NCI-H2081 treated with DMSO at 0.1 percent for 48 hours (cell line): ENCODE measurements at regions not wholly inside any gene's neighbourhood (a gene's known extent, or its start where the extent isn't known, plus 50 kb on each side); places are given as distances from the start of the nearest gene placed in this dataset.

ENCODE experiments used
- DNase-seq: peaks from one replicate; lab custom pipeline; 2025; lab: John Stamatoyannopoulos, UW

DNA sequence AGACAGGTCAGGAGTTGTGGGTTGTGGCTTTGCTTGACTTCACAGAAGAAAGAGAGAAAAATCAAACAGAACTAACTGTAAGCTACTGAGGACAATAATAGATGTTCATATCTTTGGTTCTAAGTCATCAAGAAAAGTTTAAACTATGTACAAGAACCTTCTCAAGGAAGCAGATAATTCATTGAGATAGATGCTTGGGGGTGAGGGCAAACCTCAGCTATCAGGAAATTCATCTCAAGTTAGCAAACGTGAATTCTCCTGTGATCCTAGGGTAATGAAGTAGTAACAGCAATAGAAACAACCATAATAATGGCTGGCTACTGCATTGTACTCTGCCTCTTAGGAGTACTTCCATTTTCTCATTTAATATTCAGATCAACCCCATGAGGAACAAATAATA, 506.2 kb downstream of the PLPP3 start:
- DNase-seq = no peak

DNA sequence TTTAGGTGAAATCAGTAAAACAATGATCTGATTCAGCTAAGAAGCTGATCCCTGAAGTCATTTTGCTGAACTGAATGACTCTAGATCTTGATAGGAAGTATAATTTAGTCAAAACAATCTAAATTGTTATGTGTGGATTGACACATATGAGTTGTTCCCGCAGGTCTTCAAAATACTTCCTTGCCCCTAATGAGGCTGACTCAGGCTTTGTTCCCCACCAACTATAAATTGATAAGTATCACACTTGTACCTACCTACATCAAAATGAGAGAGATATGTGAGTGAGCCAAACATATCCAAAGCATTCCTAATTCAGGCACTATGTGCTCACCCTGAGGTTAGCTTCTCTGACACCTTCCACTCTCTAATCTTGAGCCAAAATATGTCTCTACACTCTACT, 507.1 kb downstream of the PLPP3 start:
- DNase-seq = no peak

- no peak for DNase-seq
Observed at GRCh38 chr1:56071351-56071750, 508.0 kb downstream of the PLPP3 start.

DNA sequence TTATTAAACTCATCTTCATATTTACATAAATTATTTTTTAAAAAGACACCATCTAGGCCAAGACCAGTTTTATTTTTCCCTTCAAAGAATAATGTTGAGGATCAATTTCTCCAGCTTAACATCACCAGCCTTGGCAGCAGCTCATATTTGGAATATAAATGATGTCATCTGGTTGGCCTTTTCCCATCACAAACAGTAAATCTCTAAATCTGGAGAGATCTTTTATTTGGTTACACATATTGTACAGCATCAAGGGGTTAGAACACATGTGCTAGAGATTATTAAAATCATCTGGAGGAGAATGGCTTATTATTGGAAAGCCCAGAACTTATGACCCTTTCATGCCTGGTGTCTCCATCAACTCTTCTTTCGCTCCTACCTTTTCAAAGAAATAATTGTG, 508.8 kb downstream of the PLPP3 start:
- DNase-seq = no peak

DNA sequence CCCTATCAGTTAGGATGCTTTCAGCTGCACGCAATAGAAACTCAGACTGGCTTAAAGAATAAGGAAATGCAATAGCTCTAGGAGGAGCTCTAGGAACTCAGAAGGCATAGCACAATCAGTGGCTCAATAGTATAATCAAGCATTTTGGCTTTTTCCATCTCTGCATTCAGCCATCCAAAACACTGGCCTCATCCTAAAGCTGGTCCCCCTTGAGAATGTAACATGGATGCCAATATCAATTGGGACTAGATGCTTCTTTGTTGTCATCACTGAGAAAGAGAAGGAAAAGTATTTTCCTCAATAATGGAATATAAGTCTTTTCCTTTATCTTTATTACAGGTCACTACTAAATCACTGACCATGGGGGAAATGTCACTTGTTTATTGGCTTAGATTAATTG, 509.5 kb downstream of the PLPP3 start:
- no peak for DNase-seq

DNA sequence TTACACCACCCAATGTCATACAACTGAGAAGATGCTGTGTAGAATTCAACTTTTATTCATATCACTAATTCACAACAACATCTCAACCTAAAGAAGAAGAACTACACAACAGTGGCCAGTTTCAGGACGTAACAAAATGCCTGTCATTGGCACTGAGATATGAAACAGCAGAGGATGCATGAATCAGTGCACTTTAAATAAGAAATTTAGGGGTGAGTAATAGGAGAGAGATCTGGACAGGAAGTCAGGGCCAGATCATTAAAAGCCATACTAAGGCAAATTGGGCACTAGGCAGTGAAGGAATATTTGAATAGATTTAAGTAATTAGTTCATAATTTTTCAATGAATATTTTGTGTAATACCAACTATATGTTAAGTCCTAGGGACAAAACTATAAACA, 510.5 kb downstream of the PLPP3 start:
- no peak for DNase-seq

- no peak for DNase-seq
Observed at GRCh38 chr1:56068210-56068609, 511.2 kb downstream of the PLPP3 start.

- no peak for DNase-seq
Observed at GRCh38 chr1:56065729-56066128, 513.6 kb downstream of the PLPP3 start.

GRCh38 chr1:56064705-56065104, 514.7 kb downstream of the PLPP3 start:
- no peak for DNase-seq

GRCh38 chr1:56063461-56063860, 515.9 kb downstream of the PLPP3 start:
- DNase-seq = no peak

GRCh38 chr1:56062625-56063024, 516.7 kb downstream of the PLPP3 start:
- no peak for DNase-seq

DNA sequence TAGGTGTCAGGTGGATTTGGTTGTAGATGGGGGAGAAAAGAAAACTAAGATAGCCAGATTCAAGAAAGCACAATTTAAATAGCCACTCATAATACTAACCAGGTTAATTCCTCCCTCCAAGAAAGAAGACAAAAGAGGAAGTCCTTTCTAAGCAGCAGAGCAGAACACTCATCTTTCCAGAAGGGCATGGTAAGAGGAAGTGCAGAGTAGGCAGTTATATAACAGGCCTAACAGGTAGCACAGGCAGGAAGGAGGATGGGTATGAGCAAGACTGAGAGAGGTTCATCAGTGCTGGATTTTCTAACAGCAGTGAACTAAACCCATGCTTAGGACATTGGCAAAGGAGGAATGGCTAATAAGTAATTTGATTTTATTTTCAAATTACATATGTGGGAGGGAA, 517.5 kb downstream of the PLPP3 start:
- DNase-seq = no peak

DNA sequence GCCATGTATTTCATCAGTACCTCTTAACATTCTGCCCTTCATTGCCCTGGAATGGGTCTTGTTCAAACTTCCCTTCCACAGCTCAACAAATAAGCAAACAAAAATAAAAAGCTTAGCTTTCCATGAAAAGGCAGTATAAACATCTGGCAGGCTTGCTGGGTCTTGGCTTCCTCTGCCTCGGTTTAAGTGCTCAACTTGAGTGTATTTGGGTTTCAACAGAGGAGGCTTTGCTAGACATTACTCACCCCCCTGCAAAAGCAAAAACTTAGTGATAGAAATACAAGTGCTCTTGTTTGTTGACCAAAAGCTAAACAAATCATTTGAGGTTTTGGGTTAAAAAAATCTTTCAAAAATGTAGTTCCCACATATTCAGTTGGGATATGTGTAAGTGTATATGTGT, 518.5 kb downstream of the PLPP3 start:
- no peak for DNase-seq

- no peak for DNase-seq
Observed at GRCh38 chr1:56057466-56058405, 521.6 kb downstream of the PLPP3 start.

DNA sequence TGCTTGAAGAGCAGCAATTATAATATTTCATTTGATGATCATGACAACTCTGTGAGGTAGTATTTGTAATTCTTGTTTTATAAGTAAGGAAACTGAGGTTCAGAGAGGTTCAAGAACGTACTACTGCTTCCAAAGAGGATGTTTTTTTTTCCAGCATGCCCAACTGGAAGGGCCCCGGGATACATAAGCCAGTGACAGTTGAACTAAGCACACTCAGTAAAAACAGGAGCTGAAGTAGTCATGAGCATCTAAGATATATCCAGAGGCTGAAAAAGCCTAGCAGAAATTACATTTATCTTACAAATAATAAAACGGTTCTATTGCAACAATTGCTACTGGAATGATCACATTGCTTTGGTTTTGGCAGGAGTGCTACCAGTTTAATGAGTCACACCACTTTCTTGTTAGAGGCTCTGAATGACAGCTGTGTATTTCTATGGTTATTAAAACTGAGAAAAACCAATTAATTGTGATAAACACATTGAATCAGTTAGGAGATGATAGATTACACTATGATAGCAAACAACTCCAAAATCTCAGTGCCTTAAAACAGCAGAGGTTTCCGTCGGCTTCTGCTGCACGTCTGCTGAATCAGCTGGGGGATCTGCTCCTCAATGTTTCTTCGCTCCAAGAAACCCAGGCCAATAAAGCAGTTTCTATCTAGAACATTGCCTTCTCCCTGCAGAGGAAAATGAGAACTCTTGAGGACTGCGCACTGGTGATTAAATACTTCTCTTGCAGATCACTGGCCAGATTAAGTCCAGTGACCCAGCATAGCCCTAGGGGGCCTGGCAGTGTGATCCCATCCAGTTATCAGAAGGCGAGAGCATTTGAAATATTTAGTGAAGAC, 522.7 kb downstream of the PLPP3 start:
- no peak for DNase-seq

DNA sequence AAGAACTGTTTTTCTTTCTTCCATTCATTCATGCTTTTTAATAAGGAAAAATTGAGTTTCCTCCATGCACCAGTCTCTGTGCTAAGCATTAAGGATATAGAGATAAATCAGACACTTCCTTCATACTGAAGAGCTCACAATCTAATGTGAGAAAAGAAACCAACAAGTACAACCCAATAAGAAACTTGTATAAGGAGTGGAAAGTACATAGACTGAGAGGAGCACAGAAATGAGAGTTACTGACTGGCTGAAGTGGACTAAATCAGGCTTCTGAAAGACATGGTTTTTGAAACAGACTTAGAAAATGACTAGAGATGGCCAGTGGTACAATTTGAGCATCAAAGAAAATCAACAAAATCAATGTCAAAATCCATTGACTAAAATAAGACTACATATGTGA, 524.4 kb downstream of the PLPP3 start:
- DNase-seq = no peak

- no peak for DNase-seq
Observed at GRCh38 chr1:56052041-56052440, 527.3 kb downstream of the PLPP3 start.

GRCh38 chr1:56050911-56051310, 528.5 kb downstream of the PLPP3 start:
- no peak for DNase-seq

GRCh38 chr1:56045477-56045876, 533.9 kb downstream of the PLPP3 start:
- DNase-seq = no peak

DNA sequence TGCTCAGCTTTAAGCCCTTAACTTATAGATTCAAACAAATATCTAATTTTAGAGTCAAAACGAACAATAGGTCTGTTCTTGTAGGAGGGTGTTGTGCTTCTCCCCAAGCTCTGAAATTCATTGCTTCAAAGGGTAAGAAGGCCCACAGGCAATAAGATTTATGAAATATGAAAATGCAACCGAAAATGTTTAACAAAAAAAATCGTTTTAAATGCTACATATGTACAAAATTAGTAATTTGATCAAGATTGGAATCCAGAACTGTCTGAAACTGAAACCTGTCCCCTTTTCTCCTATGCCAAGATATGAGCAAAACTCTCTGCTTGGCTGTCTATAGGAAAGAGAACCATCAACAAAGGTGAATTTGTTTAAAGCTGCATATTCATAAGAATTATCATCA, 534.3 kb downstream of the PLPP3 start:
- DNase-seq = no peak

- DNase-seq = no peak
Observed at GRCh38 chr1:56036479-56036878, 542.9 kb downstream of the PLPP3 start.

- DNase-seq = no peak
Observed at GRCh38 chr1:56034847-56035481, 544.4 kb downstream of the PLPP3 start.

- DNase-seq = no peak
Observed at GRCh38 chr1:56034222-56034621, 545.1 kb downstream of the PLPP3 start.
